ENCODE measurements at regions not wholly inside any gene's neighbourhood (a gene's known extent, or its start where the extent isn't known, plus 50 kb on each side); places are given as distances from the start of the nearest gene placed in this dataset.

DNA sequence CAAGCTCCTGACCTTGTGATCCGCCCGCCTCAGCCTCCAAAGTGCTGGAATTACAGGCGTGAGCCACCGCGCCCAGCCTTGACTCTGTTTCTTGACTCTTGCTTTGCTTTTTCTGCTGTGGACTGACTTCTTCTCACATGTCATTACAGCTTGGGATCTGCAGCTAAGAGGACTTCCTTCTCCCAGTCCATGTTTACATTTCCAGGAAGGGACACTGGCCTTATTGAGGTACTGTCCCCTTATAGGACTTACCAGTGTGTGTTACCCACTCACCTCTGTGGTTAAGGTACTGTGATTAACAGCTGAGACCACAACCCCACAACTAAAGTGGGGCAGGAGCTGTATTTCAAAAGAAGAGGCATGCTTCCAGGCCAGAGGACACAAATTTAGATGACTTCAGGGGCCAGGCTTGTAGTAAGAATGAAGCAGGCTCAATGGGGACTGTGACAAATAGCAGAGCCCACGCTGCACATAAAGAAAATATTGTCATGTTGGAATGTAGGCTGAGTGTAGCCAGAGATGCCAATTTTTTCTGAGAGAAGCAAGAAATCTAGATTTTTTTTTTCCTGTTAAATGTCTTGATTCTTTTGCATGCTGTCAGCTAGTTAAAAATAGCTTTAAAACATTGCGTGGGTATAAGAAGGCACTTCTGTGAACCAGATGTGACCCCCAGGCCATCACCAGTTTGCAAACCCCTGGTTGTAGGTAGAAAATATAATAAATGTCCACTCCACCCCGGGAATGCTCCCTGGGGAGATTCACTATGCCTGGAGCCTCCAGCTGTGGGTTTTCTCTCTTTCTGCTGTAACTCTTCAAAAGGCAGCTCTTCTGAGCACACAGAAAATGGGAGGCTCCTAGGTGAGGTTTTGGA lies 75.0 kb downstream of the PTPDC1 start:
- no peak for DNase-seq (ENCODE audit: low read depth in 2 of 2)

DNA sequence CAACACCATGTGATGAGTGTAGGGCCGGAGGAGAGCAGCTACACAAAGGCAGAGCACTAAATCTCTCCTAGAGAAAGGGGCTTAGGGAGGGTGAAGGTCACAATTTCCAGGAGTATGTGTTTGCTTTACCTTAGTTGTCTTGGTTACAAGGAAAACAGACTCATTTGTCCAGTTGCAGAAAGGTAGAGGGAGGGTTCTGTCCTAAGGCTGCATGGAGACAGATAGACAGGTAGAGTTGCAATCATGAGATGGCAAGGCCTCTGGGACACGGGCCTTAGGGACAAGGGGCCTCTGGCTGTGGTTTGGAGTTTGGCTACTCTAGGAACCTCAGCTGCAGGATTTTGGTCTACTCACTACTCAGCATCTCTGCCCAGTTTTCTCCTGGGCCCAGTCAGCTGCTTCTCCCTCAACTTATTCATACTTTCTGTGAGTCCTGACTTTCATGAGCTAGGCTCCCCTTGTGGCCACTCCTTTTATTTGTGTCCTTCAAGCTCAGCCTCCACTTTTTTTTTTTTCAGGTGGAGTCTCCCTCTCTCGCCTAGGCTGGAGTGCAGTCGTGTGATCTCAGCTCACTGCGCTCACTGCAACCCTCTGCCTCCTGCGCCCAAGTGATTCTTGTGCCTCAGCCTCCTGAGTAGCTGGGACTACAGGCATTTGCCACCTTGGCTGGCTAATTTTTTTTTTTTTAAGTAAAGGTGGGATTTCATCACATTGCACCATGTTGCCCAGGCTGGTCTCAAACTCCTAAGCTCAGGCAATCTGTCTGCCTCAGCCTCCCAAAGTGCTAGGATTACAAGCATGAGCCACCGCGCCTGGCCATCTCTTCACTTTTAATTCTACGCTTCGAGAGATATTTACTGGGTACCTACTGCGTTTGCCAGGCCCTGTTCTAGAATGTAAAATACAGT lies 76.6 kb downstream of the PTPDC1 start:
- no peak for DNase-seq (ENCODE audit: low read depth in 2 of 2)

DNA sequence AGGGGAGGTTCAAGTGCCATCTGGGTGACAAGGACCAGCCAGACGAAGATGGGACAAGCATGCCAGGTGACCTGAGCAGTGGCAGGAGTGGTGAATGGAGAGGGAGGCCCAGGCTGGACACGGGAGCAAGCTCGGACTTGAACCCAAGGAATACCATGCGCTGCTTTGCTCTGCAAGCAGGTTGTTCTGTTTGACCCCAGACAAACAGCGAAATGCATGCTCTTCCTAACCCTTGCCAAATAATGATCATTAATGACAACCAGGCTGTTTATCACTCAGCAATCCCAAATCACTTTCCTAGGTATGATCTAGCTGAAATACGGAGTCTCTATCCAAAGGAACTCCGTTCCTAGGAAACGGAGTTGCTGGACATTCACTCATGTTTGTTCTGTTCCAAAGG lies 77.4 kb downstream of the PTPDC1 start:
- DNase-seq (ENCODE audit: low read depth in 2 of 2), result no peak

DNA sequence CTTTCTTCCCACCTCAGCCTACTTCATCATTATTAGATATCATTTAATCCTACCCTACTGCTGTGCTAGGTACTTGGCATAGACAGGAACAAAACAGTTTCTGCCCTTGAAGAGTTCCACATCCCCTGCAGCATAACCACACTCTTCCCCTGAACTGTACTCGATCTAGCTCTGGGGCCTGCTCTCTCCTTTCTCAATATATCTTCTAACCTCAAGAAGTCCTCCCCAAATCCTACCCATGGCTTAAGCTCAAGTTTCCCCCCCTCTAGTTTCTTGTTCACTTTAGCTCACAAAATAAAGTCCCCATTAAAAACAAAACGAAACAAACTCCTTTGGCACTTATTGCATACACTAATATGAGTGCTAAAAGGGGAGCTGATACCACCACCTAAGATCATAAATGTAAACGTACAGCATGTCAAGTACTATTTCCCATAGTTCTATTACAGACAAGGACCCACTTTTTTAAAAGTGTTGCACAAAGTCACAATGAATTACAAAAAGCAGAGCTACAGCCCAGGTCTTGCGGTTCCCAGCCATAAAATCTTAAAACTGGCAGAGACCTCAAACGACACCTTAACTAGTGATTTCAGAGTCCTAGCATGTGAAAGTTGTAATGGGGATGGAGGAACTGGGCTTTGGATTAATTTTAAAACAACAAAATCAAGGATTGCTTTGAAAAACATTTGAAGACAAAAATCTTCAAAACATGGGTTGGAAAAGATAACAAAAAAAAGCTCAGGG lies 80.7 kb downstream of the PTPDC1 start:
- no peak for DNase-seq (ENCODE audit: low read depth in 2 of 2)

DNA sequence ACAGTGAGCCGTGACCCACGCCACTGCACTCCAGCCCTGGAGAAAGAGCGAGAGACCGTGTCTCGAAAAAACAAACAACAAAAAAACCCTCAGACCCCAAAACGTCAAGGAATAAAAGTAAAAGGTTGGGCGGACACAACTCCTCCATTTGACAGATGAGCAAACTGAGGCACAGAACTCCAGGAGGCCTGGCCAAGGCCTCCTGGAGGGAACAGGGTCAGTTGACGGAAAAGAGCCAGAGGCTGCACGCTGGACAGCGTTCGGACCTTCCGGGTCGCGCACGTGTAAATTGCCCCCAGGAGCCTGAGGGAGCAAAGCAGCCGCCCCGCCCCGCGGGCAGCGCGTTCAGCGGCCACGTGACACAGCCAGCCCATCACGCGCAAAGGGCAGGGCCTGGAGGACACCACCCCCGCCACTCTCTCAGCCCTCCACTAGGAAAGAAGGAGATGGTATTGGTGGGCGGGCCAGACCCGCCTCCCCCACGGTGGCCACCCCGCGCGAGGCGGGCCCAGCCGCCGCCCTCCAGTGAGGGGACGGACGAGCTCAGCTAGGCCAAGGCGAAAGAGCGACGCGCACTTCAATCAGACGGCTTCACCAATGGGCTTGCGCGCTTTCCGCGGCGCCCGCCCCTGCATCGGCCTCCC lies 81.5 kb downstream of the PTPDC1 start:
- peak; percentile 98 to 99 for DNase-seq (ENCODE audit: low read depth in 2 of 2)

DNA sequence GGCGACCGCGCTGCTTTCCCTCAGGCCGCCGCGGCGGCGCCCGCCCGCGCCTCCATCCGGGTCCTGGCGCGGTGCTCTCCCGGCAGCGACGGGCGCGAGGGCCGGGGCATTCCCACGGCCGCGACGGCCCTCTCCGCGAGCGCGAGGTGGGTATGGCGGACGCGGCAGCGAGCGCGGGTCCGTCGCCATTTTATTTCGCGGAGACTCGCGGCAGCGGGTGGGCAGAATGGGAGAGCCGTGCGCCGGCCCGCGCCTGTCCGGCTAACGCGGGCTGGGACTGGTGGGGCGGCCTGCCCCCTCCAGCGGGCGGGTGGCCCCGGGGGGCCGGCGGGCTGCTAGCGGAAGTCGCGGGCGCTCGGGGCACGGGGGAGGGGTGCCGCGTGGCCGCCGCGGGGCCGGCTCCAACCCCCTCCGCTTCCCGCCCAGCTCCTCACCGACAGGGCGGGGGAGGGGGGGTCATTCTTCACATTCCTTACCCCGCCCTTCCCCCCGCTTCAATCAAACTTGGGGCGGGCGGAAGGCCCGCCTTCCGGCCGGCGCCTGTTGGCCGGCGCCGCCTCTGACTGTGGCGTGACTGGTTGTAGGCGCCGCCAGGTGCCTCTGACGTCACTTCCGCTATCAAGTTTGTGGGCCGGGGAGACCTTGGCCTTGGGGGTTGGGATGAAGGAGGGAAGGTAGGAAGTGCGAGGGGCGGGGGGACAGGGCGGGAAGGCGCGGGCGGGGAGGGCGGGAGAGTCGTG lies 82.1 kb downstream of the PTPDC1 start:
- DNase-seq (ENCODE audit: low read depth in 2 of 2), result peak; percentile 99

DNA sequence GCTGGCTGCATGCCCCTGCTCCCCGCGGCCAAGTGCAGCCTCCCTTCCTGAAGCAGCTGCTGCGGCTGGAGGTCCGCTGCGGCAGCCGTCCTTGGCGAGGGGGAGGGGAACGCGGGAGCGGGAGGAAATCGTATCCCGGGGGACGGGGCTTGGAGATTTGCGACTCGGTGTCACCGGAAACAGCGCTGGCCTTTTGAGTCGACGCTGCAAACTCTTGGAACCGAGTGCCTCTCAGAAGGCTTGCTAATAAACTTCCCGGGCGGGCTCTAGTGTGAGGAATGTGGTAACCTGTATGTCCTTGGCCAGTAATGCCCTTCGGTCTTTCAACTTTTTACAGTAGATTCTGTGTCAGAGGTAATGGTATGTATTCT lies 82.7 kb downstream of the PTPDC1 start:
- DNase-seq (ENCODE audit: low read depth in 2 of 2), result no peak

DNA sequence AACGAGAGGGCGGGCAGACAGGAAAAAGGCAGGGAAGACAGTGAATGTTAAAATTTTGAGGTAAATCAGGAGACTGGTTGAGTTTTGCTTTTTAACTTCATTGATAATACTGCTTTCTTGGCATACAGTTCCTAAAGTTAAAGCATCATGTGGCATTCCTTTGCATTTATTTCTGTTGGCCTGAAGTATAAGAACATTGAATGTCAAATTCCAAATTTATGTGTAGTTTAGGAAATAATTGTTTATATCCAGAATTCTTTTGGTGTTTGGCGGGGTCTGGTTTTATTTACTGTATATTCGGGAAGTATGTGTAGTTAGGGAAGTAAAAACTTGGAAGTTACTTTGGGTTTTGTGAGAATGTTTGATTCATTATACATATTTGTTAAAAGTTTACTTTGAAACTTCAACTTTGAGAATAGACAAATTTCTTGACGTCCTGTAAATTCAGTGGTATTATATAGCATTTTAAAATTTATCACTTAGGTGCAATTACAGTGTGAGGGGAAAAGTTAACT lies 83.2 kb downstream of the PTPDC1 start:
- DNase-seq (ENCODE audit: low read depth in 2 of 2), result no peak

DNA sequence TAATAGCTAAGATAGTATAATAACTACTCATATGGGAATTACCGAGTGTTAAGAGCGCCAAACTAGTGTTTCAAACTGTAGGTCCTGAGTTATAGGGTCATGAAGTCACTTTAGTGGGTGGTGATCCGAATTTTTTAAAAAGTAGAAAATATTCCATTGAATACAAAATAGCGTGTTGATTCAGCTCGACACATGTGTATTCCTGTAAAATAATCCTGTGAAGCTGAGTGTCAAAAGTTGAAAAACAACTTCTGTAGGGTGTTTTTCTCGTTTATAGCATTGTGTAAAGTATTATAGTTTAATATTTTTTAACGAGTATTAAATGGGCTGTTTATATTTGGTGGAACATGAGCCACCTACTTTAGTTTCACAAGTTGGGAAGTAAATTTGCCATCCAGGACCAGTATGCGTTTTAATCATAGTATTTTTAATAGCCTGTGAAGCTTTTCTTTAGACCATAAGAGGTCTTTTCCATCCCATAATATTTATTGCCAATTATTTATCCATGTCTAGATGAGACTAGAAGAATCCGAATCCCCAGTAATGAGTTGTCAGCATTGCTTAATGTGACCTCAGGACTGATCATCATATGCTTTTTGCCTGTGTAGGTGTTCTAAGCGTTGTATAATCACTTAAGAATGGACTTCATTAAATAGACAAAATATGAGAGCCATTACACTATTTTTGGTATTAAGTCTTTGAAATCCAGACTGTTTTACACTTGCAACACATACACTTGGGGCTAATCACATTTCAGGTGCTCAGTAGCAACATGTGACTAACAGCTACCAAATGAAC lies 84.1 kb downstream of the PTPDC1 start:
- no peak for DNase-seq (ENCODE audit: low read depth in 2 of 2)

DNA sequence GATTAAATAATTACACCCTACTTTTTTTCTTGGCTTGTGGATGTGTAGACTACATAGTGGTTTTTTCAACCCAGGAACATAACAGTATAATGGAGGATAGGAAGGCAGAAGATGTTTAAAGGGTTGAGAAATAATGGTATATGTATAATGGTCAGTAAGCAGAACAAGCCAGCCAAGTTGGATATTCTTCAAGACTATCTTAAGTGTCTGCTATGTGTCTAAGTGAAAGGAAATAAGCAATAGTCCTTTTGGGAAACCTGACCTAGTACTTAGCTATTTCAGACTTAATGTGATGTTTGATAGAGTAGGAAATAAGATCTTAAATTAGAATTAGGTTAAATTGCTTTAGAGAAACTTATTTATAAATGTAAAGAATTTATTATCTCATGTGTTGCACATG lies 85.7 kb downstream of the PTPDC1 start:
- no peak for DNase-seq (ENCODE audit: low read depth in 2 of 2)

DNA sequence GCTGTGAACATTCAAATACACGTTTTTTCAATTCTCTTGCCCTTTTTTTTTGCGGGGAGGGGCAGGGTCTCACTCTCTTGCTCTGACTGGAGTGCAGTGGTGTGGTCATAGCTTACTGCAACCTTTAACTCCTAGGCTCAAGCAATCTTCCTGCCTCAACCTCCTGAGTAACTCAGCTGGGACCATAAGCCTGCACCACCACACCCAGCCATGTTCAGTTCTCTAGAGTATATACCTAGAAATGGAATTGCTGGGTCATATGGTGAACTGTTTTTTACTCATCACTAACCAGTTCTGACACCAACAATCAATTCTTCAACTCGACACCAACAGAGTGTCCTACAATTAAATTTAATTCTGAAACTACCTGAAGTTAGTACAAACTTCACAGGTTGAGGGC lies 85.5 kb upstream of the ZNF169 start:
- no peak for DNase-seq (ENCODE audit: low read depth in 2 of 2)

DNA sequence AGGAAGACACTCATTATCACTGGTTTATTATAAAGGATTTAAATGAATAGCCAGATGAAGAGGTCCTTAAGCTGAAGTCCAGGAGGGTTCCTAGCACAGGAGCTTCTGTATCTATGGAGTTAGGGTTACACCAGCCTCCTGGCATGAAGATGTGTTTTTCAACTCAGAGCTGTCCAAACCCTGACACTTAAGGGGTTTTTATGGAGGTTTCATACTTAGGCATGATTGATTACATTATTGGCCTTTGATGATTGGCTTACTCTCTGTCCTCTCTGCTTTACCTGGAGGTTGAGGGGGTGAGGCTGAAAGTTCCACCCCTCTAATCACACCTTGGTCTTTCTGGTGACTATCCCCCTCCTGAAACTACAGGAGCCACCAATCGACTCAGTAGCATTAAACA lies 84.9 kb upstream of the ZNF169 start:
- DNase-seq (ENCODE audit: low read depth in 2 of 2), result no peak

DNA sequence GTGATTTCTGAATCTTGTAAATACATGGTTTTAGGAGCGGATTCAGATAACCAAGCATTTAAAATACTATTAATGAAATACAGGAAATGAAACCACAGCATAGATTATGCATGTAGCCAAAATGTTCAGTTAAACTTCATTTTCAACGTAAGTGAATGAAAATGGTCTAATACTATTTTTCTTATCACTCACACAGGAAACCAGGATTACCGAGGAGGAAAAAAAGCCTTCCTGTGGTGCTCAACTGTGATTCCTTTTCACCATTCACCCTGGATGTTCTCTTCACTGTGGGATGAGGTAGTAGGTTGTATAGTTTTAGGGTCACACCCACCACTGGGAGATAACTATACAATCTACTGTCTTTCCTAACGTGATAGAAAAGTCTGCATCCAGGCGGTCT lies 83.4 kb upstream of the ZNF169 start:
- no peak for DNase-seq (ENCODE audit: low read depth in 2 of 2)

DNA sequence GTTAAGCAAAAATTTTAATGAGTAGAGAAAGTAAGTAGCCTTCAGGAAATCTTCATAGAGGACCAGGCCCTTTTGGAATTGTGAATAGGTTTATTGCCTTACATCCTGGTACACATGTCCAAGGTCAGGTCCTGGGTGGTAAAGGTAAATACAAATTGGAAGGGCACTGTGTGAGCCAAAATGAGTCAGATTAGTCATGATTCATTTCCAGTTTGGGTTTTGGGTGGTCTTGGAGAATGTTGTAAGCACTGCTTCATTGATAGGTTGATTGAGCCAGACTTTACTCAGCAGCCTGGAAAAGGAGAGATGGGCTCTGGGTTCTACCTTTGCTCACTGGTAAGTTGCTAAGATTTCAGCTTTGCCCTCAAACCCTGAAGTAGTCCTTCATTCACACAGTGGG lies 82.5 kb upstream of the ZNF169 start:
- DNase-seq (ENCODE audit: low read depth in 2 of 2), result no peak

DNA sequence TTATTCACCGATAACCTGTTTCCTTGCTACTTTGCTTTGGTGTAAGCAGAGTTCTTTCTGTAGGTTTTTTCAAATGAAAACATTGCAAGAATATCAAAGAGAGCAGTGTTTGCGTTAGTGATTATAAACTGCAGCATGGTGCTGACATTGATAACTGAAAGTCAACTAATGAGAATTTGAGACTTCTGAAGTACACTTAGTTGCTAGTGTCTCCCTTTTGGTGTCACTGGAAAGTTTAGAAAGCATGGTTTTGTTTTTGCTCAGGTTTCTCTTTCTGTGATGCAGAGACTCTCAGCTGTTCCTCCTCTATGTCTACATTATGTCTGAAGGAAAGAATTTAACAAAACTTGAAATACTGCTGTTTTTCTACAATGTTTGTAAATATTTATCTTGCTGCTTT lies 80.2 kb upstream of the ZNF169 start:
- DNase-seq (ENCODE audit: low read depth in 2 of 2), result no peak

DNA sequence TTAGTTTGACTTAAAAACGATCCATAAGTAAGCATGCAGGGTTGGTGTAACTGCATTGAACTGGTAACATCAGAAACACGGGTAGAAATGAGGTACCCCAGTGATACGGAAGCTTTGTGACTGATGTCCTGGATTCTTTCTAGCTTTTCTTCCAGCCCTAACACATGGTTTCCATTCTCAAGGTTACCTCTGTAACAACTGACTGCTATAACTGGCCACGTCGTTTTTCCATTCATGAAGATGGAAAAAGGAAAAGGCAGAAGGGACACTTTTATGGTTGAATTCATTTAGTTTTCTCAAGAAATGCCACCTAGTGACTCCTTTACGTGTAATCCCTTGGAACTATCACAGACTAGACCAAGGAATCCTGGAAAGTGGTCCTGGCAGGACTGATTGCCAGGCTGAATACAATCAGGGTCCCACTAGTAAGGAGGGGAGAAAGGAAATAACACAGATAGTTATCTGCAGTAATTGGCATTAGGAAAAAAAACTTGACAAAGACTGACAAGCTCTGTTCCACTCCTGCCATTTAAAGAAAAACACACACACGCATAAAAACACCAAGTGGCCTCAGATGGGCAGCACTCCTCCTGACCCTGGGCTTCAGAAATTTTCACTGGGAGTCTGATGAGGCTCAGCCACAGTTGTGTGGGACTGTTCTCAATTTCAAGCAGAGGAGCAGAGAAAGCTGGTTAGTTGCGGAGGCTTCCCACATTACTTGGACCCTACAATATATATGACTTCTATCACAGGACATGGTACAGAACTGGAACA lies 77.5 kb upstream of the ZNF169 start:
- DNase-seq (ENCODE audit: low read depth in 2 of 2), result no peak

DNA sequence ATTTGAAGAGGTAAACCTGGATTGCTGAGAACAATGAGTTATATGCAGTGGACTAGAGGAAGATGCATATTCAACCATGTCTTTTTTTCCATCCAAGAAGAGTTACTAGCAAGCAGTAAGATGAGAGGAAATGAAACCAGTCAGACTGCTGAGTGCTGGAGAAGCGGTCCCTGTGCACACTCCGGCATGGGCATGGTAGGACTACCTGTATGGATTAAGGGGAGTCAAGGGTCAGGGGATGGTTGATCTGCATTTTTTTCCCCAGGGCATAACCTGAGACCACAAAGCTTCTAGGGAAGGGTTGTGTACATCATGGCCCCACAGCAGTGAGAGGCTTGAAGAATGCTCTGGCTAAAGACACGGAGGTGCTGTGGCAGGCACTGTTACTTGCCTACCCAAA lies 76.6 kb upstream of the ZNF169 start:
- DNase-seq (ENCODE audit: low read depth in 2 of 2), result no peak

DNA sequence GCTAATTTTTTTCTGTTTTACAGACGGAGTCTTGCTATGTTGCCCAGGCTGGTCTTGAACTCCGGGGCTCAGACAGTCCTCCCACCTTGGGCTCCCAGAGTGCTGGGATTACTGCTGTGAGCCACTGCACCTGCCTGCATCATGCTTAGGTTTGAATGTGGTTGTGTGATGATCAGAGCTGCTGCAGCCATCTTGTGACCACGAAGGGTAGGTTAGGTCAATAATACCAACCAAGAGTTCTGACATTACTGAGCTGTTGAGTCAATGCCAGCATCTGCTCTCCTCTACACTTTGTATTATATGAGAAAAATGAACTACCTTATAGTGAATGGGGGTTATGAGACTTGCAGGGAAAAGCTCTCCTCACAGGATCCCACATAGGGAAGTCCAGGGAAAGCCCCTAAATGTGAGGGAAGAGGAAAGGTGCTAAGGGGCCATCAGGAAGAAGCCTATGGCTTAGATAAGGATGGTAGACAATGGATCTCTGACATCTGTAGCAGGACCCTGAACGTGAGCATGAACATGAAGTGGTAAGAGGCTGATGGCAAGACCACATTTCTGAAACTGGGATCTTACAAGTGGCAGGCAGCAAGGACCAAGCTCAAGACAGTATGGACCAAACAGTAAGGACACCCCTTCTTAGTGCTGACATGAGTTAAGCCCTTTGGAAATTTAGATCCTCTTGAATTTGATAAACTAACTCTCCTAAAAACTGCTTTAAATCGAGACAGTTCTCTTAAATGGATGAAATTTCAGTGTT lies 75.7 kb upstream of the ZNF169 start:
- no peak for DNase-seq (ENCODE audit: low read depth in 2 of 2)

Measured in fibroblast of skin of left biceps (primary cell).